NCI-H226 (cell line): ENCODE measurements at regions not wholly inside any gene's neighbourhood (a gene's known extent, or its start where the extent isn't known, plus 50 kb on each side); places are given as distances from the start of the nearest gene placed in this dataset.

Experiments
- DNase-seq: peaks from one replicate; pipeline ENCODE4 v3.0.0-alpha.2; 2015

DNA sequence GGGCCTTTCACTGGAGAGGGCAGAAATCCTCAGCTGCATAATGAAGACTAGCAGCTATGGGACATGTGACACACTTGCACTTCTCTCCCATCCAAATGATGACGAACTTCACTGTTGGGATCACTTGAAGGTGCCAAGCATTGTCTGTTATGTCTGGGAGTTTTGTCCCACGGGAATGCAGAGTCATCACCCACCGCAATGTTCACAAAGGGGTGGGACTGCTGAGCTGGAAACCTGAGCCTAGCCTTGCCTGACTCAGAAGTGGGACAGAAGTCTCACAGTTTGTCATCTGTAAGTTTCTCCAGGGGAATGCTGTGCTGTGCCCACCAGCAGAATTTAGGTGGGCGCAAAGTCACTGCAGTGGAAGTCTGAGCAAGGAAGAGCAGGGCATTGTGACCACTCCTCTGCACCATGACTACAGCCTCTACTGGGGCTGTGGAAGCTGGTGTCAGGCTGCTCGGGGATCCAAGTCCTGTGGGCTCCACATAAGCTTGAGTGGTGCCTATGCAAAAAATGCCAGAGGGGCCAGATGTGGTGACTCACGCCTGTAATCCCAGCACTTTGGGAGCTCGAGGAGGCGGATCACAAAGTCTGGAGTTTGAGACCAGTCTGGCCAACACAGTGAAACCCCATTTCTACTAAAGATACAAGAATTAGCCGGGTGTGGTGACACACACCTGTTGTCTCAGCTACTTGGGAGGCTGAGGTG lies 472.0 kb upstream of the CNTNAP2 start:
- no peak for DNase-seq

DNA sequence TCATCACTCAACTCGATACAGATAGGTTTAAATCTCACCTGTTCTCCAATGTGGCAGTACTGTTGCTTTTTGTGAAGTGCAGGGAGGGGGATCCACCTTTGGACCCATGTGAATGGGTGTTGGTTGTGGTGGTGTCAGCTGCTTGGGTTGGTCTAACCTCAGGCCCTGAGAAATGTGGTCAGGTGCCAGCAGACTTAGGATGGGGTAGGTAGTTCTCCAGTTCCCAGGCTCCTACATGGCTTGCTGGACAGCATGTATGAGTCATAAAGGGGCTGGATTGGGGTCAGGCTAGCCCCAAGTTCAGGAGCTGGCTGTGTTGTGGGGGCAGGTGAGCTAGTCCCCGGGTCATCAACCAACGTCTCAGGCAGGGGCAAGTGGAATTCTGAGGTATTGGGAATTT lies 472.6 kb upstream of the CNTNAP2 start:
- DNase-seq: no peak

DNA sequence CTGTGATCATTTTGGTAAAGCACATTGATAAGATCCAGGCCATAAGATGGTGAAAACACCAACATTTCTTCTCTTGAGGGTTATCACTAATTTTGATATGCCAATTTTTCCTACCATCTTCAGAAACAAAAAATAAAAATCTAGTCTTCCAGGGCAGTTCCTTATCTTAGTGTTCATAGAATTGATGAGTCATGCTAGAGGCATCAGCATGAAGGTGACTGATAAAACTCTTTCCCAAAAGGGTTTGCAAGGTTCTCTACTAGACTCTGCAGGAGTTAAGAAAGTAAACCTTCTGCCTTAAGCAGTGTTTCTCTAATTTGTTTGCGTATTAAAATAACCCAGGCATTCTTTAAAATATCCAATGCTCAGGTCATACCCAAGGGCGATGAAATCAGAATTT lies 483.1 kb upstream of the CNTNAP2 start:
- DNase-seq: no peak

DNA sequence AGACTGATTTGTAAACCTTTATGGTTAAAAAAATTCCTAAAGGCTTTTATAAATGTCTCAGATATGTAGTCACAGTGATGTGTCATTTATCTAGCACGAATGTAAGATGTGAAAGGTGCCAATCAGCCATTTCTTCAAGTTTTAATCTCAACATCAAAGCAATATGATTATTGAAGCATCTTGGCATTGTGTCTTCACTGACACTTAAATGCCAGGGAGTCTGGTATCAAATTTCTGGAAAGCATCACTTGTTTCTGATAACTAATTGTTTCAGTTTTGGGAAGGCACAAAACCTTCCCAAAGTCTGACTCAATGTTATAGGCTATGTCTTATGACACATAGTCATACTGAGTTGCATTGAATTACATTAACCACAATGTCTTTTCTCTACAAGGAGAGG lies 492.0 kb upstream of the CNTNAP2 start:
- no peak for DNase-seq

DNA sequence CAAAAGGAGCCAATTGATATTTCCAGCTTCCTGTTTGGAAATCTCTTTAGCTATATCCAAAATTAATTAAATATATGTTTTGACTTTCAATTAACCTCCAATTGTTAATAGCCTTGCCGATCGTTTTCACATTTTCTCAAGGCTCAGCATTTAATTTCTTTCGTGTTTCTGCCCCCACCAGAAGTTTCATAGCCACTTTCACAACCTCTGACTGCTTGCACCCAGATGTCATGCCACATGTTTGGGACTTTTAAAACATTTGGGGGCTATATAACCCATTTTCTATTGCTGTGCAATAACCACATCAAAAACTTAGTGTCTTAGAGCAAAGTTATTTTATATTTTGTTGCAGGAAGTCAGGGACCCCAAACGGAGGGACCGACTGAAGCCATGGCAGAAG lies 510.6 kb upstream of the CNTNAP2 start:
- no peak for DNase-seq

DNA sequence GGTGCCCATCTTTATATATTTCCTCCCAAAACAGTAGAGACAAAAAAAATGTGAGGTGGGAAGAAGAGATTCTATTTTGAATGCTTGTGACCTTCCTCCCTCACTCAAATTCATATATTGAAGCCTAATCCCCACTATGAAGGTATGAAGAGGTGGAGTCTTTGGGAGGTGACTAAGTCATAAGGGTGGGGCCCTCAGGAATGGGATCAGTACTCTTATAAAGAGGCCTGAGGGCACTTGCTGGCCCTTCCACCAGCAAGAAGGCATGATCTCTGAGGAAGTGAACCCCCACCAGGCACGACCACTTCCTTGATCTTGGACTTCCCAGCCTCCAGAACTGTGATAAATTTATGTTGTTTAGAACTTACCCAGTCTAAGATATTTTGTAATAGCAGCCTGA lies 517.2 kb upstream of the CNTNAP2 start:
- DNase-seq: no peak

DNA sequence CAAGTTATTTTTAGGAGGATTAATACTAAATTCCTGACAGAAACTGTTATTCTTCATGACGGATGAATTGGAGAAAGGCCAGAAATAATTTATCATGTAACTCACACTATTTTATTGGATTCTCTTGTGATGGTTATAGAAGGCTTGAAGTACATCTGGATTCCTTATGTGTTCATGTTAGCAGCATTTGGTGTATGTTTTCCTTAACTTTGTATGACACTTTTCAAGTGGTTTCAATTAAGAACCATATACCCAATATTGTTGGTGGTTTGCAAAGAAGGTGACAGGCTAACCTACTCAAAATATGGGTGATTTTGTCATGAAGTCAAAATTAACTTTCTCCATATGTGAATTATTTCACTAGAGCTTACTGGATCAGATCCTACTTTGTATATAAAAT lies 532.2 kb upstream of the CNTNAP2 start:
- DNase-seq: no peak

DNA sequence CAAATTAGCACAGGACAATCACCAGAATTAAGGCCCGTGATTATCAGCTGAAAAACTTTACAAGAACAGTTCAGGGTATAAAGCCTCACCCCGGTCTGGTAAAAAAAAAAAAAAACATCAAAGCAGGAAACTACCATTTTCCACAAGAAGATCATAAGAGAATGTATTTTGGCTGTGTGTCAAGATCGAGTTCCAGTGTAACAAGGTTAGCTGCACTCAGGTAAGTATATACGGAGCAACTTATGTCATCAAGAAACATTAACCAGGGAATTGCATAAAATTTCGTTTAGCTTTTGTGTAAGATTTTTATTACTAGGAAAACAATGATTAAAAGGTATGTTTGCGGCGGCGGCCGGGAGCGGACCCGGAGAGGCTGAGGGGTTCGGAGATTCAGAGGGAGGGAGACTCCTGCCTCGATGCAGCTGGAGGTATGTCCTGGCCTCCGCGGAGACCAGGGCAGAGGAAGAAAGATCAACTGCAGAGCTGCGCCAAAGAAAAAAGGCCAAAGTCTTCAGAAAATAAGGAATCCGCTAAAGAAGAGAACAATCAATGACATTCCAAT lies 533.8 kb upstream of the CNTNAP2 start:
- no peak for DNase-seq

DNA sequence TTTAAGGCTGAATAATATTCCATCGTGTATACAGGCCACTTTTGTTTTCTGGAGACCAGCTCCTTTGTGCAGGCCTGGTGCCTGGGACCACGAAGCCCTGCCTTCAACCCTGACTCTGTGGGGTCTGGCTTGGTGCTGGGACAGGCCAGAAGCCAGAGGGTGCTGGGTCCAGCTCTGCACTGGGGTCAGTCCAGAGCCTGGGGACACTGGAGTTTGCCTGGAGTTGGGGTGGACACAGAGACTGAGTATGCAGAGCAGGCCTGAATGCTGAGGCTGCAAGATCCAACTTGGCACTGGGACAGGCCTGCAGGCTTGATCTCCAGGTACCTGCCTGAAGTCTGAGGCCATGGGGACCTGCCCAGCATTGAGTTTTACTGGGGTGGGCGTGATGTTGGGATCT lies 558.8 kb upstream of the CNTNAP2 start:
- DNase-seq: no peak

DNA sequence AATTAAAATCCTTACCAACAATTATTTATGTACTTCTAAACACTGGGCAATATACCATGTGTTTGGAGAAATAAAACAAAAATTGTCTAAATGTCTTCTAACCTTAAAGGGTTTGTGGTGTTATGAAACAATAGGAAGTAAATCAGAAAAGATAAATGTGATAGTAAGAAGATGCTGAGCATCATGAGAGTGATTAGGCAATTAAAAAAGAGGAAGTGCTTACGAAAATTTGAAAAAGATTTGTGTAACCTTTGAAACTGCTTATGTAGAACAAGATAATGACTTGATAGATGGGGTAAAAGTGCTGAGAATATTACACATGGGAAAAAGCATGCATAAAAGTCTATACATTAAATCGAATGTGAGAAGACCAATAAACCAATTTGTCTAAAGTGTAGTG lies 573.4 kb upstream of the CNTNAP2 start:
- DNase-seq: no peak

DNA sequence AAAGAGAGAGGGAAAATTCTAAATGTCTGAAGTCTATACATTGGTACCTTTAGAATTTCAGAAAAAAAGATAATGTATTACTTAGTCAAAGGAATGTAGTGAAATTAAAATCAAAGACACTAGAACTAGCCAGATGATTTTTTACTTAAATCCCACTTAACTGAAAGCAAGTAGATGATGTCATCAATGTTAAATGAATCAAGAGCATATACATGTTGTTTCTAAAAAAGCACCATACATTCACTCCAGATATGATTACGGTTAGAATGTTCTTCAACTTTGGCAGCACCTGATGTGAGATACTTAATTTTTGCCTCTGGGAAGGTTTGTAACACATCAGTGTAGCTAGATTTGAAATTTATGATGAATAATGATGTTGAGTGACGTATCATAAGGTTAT lies 576.7 kb upstream of the CNTNAP2 start:
- DNase-seq: no peak

DNA sequence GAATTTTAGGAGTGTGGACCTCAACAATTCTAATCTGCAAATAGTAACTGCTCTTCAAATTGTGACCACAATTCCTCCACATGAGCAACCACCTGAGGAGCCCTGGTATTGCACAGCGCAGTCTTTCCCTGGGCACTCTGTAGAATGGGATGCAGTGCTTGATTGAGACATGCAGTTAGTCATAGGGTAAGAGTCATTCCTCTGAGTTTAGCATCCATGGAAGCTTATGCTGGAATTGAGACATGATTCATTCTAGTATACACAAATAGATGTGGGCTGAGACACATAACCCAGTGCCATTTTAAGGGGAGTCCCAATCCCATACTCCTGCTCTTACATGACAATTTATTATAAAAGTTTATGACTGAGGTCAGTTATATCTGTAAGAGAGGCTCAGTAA lies 582.3 kb upstream of the CNTNAP2 start:
- no peak for DNase-seq

DNA sequence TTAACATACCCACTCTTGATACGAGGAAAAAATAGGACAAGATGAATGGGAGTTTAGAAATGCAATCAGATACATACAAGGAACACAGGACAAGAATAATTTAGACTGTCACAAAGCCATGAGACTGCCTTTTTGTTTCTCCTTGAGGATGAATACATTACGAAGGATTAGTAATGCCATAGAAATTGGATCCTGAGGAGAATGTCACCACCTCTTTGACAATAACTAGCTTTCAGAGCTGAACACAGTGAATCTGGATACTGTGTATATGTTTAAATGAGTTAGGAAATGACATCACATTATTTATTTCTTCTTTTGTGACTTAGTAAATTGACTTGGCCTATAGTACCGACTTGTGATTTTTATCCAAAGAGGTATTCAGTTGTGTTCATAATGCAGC lies 596.3 kb upstream of the CNTNAP2 start:
- DNase-seq: no peak

DNA sequence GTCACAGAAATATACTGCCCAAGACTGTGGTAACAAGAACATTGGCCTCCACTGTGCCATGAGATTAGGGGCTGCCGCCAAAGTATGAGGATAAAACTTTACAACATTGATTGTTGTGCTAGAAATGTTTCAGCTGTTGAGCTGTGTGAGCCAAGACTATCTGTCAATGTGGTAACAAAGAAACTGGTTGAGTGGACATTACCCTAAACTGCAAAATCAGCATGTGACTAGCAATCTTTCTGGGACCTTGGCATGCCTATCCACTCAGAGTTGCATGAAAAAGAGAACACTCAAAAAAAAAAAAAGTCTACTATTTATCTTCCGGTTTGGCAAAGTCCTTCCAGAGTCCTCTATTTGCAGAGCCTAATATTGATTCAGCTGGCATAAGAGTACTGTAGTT lies 605.6 kb upstream of the CNTNAP2 start:
- no peak for DNase-seq

DNA sequence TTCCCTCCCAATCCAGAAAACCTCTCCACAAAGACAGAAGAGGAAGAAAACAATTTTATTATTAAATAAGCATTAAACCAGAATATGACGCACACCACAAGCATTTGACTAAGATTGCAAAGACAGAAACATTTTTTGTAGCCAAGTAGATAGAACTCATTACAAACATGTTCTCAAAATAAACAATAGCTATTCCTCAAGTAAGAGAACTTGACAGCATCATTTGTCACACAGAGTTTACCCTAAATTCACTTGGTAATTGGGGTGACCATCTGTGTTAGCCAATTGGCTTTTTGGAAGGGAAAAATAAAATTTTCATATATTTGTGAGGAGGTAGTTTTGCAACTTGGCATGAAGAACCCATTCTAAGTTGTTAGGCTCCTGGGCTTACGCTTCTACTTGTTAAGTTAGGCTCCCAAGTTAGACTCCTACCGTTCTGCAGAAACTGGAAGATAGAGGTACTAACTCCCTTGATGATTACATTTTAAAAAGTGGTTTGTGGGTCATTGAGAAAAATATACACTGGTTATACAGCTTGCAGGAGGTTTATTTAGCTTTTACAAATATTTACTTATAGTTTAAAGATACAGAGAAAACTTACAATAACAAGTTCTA lies 618.6 kb upstream of the CNTNAP2 start:
- no peak for DNase-seq

DNA sequence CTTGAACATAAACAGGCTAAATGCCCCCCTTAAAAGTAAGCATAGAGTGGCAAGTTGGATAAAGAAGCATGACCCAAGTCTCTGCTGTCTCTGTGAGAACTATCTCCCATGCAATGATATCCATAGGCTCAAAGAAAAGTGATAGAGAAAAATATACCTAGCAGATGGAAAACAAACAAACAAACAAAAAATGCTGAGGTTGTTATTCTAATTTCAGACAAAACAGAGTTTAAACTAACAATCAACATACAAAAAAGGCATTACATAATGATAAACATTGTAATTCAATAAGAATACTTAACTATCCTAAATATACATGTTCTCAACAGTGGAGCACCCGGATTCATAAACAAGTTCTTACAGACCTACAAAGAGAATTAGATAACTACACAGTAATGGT lies 626.2 kb upstream of the CNTNAP2 start:
- DNase-seq: no peak

DNA sequence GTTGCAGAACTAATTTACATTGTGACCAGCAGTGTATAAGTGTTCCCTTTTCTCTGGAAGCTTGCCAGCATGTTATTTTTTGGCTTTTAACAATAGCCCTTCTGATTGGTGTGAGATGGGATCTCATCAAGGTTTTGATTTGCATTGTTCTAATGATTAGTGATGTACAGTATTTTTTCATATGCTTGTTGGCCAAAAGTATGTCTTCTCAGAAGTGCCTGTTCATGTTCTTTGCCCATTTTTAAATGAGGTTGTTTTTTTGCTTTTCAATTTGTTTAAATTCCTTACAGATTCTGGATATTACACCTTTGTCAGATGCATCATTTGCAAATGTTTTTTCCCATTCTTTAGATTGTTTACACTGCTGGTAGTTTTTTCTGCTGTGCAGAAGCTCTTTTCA lies 627.0 kb upstream of the CNTNAP2 start:
- no peak for DNase-seq

DNA sequence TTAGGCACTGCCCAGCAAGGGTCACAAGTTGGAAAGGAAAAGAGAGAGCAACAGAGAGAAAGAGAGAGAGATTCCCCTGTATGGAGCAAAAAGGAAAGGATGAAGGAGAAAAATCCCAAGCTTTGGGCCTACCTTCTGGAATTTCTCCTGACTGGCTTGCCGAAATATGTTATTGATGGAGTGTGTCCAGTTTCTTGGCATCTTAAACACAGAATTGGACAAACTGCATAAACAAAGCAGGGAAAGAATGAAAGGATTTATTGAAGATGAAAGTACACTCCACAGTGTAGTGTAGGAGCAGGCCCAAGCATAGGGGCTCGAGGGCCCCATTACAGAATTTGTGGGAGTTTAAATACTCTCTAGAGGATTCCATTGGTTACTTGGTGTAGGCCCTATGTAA lies 627.8 kb upstream of the CNTNAP2 start:
- no peak for DNase-seq

DNA sequence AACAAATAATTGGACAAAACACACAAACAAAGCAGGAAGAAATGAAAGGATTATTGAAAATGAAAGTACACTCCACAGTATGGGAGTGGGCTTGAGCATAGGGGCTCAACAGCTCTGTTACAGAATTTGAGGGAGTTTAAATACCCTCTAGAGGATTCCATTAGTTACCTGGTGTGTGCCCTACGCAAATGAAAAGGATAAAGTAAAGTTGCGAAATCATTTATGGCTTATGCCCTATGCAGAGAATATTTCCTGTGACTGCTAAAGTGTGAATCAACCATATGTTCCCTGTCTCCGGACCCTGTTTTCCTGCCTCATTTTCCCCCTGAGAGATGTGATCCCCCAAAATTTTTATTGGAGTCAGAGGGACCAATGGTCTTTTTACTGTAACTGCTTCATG lies 634.6 kb upstream of the CNTNAP2 start:
- DNase-seq: no peak

DNA sequence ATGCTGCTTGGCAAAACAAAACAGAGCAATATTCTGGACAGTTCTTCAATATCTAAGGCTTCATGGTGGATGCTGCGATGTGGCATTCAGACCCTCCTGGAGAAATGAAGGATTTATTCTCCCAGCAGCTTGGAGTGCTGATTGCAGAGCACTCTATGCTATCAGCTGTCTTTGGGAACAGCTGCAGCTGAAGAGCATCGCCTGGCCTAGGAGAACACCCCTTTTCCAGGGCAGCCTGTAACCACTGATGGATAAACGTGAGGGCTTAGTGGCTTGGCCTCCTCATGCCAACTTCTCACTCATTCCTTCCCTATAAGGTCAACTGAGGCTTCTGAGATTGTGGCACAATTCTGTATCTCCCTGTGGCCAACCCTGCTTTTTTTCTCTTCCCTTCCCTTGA lies 638.1 kb upstream of the CNTNAP2 start:
- no peak for DNase-seq

DNA sequence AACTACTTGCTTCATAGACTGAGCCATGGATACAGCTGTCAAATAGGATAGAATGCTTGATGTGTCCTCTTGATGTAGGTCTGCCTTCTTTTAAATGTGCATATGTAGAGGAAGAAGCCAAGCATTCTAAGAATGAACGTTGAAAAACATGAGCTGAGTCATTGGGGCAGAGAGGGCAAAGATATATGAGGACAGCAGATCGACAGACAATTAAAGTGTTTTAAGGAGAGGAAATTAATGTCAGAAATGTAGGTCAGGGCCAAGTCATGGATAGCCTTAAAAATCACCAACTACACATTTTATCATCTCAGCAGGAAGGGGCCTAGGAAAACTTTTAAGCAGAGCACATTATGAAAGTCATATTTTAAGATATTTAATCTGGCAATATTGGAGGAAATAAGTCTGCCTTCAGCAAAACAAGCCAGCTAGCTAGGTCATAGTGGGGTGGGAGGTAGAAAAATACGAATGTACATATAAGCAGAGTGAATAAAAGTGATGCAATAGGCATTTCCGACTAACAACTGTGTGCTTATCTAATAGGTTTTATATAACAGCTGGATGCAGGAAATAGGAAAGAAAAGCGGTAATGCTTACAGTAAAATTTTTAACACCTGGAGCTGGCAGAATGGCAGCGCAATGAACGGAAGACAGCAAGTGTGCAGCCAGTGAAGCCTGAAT lies 638.3 kb upstream of the TPK1 start:
- DNase-seq: no peak

DNA sequence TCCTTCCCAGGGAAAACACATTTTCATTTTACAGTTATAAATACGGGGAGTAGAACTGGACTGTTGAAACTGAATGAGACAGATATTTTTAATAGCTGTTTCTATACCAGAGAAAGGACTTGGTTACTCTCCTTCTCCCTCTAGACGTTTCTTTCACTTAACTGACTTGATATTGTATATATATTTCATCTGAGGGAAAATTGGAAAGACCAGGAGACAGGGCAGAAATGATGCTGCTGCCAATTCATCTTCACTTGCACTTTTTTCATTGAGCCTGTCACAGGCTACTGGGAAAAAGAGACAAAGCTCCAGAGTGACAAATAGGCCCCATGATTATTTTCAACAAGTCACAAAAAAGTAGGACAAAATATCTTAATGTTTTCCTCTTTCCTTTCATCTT lies 636.0 kb upstream of the TPK1 start:
- DNase-seq: no peak

DNA sequence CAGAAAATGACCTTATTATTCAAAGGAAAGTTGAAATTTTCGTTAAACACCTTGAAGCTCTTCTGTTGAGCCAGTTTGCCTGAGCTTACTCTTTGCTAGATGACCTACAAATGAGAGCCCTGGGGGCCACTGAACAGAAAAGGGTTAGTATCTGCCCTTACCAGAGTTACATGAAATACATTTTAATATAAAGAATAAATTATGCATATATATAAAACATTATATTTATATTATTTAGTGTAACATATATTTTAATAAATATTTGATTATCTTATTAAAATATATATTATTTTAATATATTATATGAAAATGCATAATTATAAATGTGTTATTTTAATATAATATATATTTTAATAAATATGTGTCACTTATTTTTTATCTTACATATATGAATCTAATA lies 628.4 kb upstream of the TPK1 start:
- DNase-seq: no peak

DNA sequence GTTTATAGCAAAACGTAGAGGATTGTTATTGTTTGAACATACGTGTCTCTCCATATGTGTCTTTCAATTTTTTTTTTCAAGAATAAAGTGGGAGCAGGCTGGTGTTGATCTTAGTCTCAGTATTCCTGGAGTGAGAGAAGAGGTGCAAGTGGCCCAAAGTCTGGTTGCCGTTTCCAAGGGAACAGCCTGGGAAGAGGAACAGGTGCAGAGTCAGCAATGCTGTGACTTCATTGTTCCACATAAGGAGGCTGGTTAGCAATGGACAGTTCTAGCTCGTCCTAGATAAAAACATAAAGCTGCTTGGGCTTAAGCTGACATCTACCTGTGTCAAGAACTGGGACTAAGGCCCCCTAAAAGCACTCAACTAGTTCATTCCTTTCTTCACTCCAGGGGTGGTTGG lies 626.6 kb upstream of the TPK1 start:
- DNase-seq: no peak
